ENCODE measurements at regions not wholly inside any gene's neighbourhood (a gene's known extent, or its start where the extent isn't known, plus 50 kb on each side); places are given as distances from the start of the nearest gene placed in this dataset.
"Not testable (repeated sequence)": the region's sequence is repeated elsewhere in the genome, so short reads cannot be mapped to it uniquely, and the experiment has no call there.

- no peak overlapping the region for H3K4me3 ChIP-seq (ENCODE audit: control insufficient read depth, low read depth, low read length)
- DNase-seq (ENCODE audit: low read depth) = no peak
Measured at GRCh38 chr5:54385994-54386393, 69.5 kb upstream of the HSPB3 start.

GRCh38 chr5:54384356-54384933 lies 71.1 kb upstream of the HSPB3 start:
- no peak for TF ChIP-seq CTCF (IDR thresholded peaks at IDR 0.05; ENCODE audit: control insufficient read depth, insufficient read depth, low read depth, low read length, missing control alignments)
- DNase-seq (ENCODE audit: low read depth) = no peak
- H3K4me3 ChIP-seq (ENCODE audit: control insufficient read depth, low read depth, low read length) = no peak overlapping the region

More at GRCh38 chr5:54385994-54386393, 69.5 kb upstream of the HSPB3 start:
- no peak for TF ChIP-seq CTCF (IDR thresholded peaks at IDR 0.05; ENCODE audit: control insufficient read depth, insufficient read depth, low read depth, low read length, missing control alignments)

- no peak overlapping the region for H3K4me3 ChIP-seq (ENCODE audit: control insufficient read depth, low read depth, low read length)
- DNase-seq (ENCODE audit: low read depth) = no peak
- no peak for TF ChIP-seq CTCF (IDR thresholded peaks at IDR 0.05; ENCODE audit: control insufficient read depth, insufficient read depth, low read depth, low read length, missing control alignments)
Measured at GRCh38 chr5:54383941-54384340, 71.6 kb upstream of the HSPB3 start.

- no peak overlapping the region for H3K4me3 ChIP-seq (ENCODE audit: control insufficient read depth, low read depth, low read length)
- no peak for TF ChIP-seq CTCF (IDR thresholded peaks at IDR 0.05; ENCODE audit: control insufficient read depth, insufficient read depth, low read depth, low read length, missing control alignments)
- no peak for DNase-seq (ENCODE audit: low read depth)
Measured at GRCh38 chr5:54383225-54383901, 72.1 kb upstream of the HSPB3 start.

- DNase-seq (ENCODE audit: low read depth); H3K4me3 ChIP-seq (ENCODE audit: control insufficient read depth, low read depth, low read length): not testable (repeated sequence)
Measured at GRCh38 chr5:54381319-54381718, 70.9 kb upstream of the ARL15 start.

GRCh38 chr5:54379590-54379989 lies 69.2 kb upstream of the ARL15 start:
- no peak for TF ChIP-seq CTCF (IDR thresholded peaks at IDR 0.05; ENCODE audit: control insufficient read depth, insufficient read depth, low read depth, low read length, missing control alignments)
- no peak for DNase-seq (ENCODE audit: low read depth)
- no peak overlapping the region for H3K4me3 ChIP-seq (ENCODE audit: control insufficient read depth, low read depth, low read length)

- no peak overlapping the region for H3K4me3 ChIP-seq (ENCODE audit: control insufficient read depth, low read depth, low read length)
- no peak for DNase-seq (ENCODE audit: low read depth)
Measured at GRCh38 chr5:54378707-54379106, 68.3 kb upstream of the ARL15 start.

GRCh38 chr5:54377339-54377738 lies 67.0 kb upstream of the ARL15 start:
- H3K4me3 ChIP-seq (ENCODE audit: control insufficient read depth, low read depth, low read length); DNase-seq (ENCODE audit: low read depth): not testable (repeated sequence)

More at GRCh38 chr5:54378707-54379106, 68.3 kb upstream of the ARL15 start:
- no peak for TF ChIP-seq CTCF (IDR thresholded peaks at IDR 0.05; ENCODE audit: control insufficient read depth, insufficient read depth, low read depth, low read length, missing control alignments)

Data from AG09309 (cell line).